GM19467 (cell line): ENCODE measurements at regions not wholly inside any gene's neighbourhood (a gene's known extent, or its start where the extent isn't known, plus 50 kb on each side); places are given as distances from the start of the nearest gene placed in this dataset.
"Not testable (repeated sequence)": the region's sequence is repeated elsewhere in the genome, so short reads cannot be mapped to it uniquely, and the experiment has no call there.

ENCODE experiments used
- ATAC-seq: cut with Tn5 transposase; IDR thresholded peaks from one replicate; pipeline ENCODE4 v1.9.1; 2021; ENCODE audit warnings: mild to moderate bottlenecking, moderate library complexity; ENCODE audit not compliant: unreplicated experiment

- ATAC-seq = no peak
These were observed 74.0 kb downstream of the MAB21L3 start for GRCh38 chr1:116185161-116185701.

- ATAC-seq = no peak
These were observed 78.3 kb downstream of the MAB21L3 start for GRCh38 chr1:116189481-116189880.

DNA sequence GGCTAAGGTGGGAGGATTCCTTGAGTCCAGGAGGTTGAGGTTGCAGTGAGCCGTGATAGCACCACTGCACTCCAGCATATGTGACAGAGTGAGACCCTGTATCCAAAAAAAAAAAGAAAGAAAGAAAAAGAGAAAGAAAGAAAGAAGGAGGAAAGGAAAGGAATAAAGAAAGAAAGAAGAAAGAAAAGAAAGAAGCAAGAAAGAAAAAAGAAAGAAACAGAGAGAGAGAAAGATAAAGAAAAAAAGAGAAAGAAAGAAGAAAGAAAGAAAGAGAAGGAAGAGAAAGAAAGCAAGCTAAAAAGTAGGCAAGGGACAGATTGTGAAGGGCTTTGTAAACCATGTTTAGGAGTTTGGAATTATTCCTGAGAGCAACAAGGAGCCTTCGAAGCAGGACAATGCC is 80.1 kb downstream of the MAB21L3 start:
- ATAC-seq = no peak

DNA sequence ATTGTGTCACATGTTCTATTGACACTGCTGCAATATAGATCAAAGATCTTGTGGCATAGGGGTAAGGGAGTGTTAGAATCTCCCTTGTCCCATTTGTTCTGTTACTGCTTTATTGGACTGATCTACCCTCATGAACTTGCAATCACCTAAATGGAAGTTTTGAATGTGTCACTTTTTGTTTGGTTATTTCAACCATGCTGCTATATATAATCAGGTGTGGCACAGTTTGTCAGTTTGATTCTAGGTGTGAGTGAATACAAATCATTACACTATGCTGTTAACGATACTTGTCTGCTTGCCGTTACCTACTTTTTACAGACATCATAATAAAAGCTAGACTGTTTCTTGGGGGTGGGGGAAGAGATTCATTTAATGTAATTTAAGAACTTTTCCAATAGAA is 82.6 kb downstream of the MAB21L3 start:
- ATAC-seq = no peak

- no peak for ATAC-seq
These were observed 83.4 kb downstream of the MAB21L3 start for GRCh38 chr1:116194568-116194967.

DNA sequence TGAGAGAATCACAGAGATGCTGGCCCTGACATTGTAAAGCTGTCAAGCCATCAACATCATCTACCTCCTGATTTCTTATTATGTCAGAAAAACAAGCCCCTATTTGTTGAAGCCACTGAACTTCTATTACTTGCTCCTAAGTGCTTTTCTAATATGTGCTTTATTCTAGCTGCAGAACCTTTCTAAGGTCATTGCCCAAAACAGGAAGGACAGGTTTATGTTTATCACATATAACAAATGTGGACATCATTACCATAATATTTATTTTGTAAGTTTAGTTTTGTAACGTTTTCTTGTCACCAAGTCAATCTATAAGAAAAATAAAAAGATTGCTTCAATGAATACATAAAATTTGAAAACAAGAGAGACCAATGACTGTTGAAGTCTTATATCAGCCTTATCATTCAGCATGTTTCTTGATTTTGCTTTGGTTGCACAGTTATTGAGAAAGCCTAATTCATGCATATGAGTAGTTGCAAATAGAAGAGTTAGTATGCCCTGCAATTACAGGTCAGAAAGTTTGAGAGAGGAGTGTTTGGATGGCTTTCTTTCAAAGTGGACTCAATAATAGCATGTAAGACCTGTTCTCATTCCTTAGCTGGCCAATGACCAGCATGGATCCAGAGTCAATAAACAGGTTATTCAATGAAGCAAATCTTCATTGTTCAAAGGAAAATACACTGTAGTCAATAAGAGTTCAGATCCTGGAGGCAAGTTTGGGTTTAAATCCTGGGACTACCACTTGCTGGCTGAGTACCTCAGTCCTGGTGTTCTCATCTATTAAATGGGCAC is 84.1 kb downstream of the MAB21L3 start:
- ATAC-seq = no peak

DNA sequence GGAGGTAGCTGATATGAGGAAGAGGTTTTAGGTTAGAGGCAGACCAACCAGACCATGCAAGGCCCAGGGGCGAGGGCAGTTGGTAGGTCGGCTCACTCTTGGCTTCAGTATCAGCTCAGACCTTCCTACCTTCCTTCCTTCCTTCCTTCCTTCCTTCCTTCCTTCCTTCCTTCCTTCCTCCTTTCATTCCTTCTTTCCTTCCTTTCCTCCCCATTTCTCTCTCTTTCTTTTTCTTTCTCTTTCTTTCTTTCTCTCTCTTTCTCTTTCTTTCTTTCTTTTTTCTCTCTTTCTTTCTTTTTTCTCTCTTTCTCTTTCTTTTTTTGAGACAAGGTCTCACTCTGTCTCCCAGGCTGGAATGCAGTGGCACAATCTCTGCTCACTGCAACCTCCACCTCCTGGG is 89.1 kb downstream of the MAB21L3 start:
- not testable (repeated sequence) for ATAC-seq

GRCh38 chr1:116201911-116202310 is 90.7 kb downstream of the MAB21L3 start:
- ATAC-seq = no peak

DNA sequence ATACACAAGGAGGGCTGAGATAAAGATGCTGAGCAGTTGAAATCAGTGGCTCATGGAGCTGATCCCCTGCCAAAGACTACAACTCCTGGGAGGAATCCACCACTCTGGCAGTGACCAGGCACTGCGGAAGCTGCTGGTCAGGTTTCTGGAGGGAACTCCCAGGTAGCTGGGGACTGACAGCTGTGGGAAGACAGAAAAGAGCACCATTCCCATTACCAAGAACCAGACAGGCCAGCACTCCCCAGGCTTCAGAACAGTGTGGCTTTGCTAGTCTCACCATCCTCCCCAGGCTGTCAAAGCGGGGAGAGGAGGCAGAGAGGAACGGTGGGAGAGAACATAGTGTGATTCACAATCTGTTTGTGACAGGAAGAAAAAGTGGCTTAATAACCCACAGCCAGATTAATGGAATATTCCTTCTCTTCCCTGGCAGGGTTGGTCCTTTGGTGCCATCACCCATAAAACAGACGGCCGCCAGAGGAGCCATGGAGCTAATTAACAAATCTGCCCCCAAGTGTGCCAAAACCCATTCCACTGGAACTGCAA is 92.1 kb downstream of the MAB21L3 start:
- ATAC-seq = no peak

DNA sequence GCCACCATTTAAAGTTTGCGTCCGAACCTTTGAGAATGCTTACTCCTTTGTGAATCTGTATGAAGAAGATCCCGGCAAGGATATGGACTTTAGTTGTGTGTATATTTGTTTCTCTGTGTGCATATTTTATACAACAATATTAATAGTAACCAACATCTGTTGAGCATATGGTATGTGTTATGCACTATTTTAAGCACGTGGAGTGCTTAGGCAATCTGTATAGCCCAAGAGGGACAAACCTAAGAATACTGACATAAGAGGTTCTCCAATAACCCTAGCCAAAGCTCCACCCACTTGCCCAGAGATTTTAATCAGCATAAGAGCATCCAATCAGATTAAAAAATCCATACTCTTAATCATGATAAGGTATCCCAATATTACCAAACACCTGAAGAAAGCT is 92.7 kb downstream of the MAB21L3 start:
- no peak for ATAC-seq

DNA sequence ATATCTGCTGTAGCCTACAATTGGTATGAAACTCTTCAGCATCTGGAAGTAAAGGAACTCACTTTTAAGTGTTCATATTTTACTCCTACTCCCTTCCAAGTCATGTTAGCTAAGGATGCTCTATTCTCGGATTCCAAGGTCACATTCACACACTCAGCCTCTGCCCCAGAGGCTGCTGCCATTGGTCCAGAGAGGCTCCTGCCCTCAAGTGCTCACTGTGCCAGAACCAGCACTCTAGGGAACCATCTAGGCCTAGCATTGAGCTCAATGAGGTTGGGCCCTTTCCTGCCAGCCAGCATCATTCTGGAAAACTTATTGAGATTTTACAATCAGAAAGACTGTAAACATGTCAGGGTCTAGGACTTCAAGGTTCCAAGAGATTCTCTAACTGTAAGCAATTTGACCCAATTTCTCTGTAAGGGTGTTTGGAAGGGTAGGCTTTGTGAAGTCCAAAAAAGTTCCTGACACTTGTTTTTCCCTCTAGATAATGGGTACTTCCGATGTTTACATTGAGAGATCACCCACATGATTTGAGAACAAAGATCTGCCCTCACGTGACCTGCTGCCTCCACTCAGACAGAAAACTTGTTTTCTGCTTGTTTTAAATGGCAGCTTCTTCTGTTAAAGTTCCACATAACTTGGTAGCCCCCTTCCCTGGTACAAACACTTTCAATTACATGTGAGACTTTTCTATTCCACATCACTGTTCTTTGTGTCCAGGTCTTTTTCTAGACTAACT is 94.9 kb downstream of the MAB21L3 start:
- no peak for ATAC-seq

GRCh38 chr1:116207126-116207735 is 96.0 kb downstream of the MAB21L3 start:
- ATAC-seq = no peak

DNA sequence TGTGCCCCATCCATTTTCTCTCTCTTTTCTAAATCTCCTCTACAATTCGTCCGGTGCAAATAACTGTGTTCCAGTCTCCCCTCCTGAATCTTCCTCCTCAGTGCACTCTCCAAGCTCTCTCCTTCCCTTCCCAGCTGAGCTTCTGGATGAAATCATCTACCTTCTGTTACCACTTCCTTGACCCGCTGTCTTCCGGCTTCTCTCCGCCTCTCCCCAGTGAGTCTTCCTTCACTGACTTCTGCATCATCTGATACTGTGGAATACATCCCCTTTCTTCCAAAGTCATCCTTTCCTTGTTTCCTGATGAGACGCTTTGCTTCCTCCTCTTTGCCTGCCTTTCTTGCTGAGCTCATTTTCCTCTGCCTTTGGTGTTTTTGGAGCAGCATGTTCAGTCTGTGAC is 96.9 kb downstream of the MAB21L3 start:
- ATAC-seq = no peak

DNA sequence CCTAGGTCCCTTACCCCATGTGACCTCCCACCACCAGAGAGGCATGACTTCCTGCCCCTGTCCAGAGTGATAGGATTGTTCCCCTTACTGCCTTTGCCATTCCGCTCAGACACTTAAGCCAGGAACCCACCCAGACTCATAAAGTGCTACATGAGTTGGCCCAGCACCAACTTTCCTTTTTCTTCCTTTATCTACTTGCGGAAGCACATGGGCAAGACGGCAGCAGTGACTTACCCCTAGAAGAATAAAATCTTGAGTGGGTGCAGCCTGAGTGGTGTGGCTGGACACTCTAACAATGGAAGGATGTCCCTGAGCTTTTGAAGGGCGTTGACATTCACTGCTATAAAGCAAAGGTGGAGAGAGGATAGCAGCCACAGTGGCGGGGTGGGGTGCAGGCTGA is 100.1 kb downstream of the MAB21L3 start:
- ATAC-seq = no peak

GRCh38 chr1:116218922-116219321 is 107.7 kb downstream of the MAB21L3 start:
- ATAC-seq = no peak

DNA sequence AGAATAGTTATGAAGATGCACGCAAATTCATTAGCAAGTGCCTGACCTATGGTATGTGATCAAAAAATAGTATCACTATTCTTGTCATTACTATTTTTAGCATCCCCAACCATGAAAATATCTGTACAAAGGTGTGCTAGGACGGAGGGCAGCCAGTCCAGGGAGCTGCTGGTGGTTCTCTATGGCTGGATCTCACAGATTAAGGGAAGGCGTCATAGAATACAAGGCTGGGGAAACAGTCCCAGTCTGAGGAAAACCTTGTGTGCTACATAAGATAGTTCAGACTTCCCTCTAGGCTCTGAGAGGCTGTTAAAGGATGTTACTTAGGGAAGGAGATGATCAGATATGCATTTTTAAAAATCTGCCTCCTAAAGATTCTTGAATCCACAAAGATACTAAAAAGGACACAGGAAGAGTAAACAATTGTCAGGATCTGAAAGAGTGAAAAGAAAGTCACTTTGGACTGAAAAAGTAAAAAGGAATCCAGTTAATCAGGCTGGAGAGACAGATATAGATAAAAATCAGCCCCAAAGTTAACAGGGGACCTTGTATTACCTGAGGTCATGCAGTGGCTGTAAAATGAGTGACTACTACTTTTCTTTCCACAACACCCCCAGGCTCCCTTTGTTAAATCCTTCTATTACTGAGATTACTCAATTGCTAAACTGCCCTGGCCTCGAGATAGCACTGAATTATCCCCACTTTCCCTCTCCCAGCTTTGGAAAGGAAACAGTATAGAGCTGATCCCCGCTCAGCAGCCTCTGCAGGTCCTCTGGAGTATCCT is 108.6 kb downstream of the MAB21L3 start:
- ATAC-seq = no peak

- no peak for ATAC-seq
These were observed 112.9 kb downstream of the MAB21L3 start for GRCh38 chr1:116224111-116224510.

DNA sequence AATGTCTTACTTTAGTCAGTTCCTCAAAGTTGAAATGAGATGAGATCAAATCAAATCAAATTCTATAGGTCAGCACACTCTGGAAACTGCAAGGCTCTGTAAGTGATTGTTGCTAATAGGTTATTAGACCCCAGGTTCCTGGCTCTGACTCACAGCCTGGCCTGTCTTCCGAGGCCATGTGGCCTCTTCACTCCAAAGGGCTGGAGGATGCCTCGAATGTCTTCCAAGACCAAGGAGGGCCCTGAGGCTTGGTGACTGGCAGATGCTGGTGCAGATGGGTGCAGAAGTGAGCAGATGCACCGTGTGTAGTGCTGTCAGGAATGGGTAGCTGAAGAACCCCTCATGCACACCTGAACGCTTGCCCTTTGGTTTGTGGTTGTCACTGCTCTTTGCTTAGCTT is 113.4 kb downstream of the MAB21L3 start:
- no peak for ATAC-seq

DNA sequence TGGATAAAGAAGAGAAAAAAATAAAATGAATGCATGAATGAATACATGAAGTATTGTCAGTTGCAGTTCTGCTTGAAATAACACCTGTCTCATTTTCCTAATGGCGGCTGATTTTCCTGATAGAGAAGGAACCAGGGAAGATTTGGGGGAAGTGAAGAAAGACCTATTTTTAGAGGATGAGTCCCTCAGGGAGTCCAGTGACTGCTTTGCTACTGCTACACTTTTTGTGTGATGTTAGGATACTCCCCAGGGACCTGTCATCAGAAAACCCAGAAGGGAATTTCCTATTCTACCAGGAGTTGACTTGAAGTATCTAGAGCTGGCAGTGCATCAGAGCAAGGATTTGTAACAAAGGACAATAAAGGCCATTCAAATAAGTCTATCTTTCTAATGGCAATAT is 114.8 kb downstream of the MAB21L3 start:
- no peak for ATAC-seq

DNA sequence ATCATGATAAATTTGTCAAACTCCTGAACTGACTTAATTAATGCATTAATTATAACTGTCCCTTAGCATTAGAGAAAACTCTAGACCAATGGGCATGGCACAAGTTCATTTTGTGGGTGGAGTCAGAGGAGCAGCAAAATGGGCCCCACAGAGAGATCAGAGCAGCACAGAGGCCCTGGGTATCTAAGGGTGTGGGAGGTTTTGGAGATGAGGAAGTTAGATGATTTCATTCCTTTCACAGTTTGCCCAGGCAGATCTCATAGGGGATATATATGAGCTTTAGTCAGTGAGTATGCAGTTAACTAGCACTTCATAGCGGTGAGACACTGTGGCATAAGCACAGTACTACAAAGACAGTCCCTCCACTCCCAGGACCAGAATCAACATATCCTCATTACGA is 117.3 kb downstream of the MAB21L3 start:
- no peak for ATAC-seq

GRCh38 chr1:116230712-116231111 is 119.5 kb downstream of the MAB21L3 start:
- ATAC-seq = no peak
